Astrocyte of the hippocampus (primary cell): ENCODE measurements at regions not wholly inside any gene's neighbourhood (a gene's known extent, or its start where the extent isn't known, plus 50 kb on each side); places are given as distances from the start of the nearest gene placed in this dataset.

Source experiments
- DNase-seq: peaks from one replicate; pipeline ENCODE4 v3.0.0; 2011; ENCODE audit warnings: low read depth, low spot score

DNA sequence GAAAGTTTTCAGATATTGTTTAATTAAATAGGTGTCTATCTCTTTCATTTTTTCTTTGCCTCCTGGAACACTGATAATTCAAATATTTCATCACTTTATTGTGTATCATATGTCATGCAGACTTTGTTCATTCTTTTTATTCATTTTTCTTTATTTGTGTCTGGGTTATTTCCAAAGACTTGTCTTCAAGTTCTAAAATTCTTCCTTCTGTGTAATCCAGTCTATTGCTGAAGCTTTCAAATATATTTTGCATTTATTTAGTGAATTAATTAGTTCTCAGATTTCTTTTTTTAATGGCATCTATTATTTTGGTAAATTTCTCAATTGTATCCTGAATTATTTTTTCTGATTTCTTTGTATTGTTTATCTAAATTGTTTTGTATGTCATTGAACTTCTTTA is 70.1 kb downstream of the ZNF330 start:
- no peak for DNase-seq

DNA sequence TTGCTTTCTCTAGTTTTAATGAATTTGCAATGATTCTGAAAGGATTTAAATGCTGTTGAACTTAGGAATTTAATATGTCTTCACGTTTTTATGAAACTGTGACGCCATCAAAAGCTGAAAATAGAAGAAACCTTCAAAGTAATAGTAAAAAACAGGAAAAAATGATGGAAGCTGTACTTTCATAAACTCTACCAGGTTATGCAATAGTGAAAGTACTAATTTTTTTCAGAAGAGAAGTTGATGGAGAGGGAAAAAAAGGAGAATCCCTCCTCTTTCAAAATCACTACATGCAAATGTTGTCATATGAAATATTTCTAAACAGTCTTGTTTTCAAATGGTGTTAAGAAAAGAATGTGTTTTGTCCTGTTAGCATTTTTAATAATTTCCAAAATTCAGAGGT is 73.6 kb downstream of the ZNF330 start:
- no peak for DNase-seq

DNA sequence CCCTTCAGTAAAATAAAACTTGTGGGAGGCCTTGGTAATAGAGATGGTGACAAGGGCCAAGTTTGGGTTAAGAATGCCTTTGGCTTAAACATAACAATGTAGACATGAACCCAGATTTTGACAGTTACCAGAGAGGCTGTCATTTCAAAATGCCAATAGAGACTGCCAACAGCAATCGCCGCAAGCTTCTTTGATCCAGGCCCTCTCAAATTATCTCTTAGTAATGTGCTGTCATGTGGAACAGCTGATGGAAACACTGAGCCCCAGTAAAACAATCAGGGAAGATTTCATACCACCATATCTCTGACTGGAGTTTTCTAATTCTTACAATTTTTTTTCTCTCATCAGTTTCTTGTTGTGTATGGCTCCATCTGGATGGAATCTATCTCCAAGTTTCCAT is 80.5 kb downstream of the ZNF330 start:
- peak; percentile 4 for DNase-seq

DNA sequence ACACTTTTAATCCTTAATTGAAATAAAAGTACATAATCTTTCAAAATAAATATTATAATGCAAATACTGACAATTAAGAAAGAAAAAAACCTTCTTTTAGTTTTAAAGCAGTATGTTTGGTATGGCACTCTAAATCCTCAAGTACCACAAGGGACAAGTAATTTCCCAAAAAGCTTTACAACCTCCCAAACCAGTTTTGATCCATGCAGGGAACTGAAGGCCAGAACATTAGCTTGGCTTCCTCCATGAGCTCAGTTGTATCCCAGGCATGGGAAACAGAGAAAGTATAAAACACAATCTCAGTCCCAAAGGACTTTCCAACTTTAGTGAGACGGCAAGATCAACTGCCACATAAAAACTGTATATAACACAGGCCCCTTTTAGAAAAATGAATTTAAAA is 82.2 kb downstream of the ZNF330 start:
- DNase-seq, result no peak

DNA sequence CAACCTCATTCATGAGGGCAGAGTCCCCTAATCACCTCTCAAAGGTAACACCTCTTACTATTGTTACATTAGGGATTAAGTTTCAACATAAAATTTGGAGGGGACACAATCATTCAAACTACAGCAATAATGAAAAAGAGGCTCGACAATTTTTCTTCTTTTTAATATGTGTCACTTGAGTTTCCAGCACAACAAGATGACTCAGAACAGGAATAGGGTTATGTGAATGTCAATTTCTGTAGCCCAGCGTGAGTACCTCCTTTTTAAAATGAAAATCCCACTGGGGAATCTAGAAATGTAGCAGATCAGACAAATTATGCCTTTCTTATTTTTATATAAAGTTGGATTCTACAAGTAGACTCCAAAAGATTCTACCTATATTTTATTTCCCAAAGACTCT is 83.7 kb downstream of the ZNF330 start:
- no peak for DNase-seq

DNA sequence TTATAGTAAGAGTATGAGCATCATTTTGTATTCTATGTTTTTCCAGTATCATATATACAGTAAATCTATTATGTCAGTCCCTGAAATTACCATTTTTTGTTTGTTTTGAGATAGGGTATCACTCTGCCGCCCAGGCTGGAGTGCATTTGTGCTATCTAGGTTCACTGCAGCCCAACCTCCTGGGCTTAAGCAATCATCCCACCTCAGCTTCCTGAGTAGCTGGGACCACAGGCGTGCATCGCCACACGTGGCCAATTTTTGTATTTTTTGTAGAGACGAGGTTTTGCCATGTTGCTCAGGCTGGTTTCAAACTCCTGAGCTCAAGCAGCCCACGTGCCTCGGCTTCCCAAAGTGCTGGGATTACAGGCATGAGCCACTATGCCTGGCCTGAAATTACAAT is 85.6 kb downstream of the ZNF330 start:
- DNase-seq, result no peak

DNA sequence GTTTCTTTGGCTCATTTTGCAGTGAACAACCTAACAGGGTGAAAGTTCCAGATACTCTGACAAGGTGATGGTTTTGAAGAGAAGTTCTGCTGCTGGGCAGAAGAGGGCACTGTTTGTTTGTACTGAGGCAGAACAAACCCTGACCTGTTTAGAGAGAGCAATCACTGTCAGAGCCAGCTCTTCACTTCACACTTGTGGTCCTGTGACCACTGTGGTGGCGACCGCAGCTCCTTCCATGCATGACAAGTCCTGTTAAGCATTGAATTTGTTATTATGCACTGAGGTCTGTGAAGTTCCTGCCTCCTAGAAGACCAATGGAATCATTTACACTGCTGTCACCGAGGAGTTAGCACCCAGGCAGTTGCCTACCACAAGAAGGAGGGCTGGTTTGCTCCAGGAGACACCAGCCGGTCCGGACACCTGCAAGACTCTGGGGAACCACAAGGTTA is 86.6 kb downstream of the ZNF330 start:
- DNase-seq, result peak; percentile 92

DNA sequence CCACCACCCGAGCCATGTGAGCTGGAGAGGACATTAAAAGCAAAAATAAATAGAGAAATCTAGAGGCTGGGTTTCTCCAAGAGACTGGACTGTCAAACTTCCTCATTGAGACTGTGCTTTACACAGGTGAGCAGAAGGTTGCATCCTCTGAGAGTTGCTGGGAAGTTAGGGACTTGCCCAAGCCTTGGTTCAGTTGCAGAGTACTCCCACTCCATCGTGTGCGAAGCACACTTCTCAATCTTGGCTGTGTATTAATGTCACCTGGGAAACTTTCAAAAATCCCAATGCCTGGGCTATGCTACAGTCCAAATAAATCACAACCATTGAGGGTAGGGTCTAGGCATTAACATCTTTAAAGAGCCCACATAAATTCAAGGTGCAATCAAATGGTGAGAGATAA is 89.2 kb downstream of the ZNF330 start:
- DNase-seq, result no peak

DNA sequence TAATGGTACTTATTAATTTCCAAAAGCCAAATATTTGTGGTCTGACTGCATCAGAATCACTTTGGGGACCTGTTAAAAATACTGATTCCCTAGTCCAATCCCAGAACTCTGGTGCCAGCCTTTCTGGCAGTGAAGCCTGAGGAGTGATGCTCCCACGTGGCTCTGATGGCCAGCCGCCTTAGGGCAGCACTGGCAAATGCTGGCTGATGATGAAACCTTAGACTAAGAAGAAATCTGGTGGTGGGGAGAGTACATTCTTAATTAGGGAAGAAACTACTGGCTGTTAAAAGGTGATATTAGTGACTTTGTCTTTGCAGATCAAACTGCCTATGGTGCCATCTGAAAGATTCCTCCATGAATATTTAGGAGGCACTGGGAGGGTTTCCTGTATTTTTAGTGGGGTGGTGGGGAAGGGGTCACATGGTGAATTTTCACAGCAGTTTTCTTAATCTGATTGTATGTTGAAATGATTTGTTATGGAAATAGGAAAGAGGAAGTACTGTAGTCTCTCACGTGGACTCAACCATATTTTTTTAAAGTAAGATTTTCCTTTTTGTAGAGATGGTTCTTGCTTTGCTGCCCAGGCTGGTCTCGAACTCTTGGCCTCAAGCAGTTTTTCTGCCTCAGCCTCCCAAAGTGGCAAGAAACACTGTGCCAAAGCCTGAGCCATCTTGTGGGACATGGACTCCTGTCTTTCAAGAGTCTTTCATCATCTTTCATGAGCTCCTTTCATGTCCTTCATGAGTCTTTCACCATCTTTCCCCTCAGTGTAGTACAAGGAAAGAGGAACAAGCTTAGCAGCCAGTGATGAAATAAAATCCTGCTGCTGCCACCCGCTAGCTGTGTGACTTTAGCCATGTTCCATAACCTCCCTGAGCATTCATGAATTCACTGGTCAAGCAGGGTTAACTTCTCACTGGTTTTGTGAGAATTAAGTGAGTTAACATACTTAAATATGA is 90.8 kb downstream of the ZNF330 start:
- DNase-seq, result no peak

DNA sequence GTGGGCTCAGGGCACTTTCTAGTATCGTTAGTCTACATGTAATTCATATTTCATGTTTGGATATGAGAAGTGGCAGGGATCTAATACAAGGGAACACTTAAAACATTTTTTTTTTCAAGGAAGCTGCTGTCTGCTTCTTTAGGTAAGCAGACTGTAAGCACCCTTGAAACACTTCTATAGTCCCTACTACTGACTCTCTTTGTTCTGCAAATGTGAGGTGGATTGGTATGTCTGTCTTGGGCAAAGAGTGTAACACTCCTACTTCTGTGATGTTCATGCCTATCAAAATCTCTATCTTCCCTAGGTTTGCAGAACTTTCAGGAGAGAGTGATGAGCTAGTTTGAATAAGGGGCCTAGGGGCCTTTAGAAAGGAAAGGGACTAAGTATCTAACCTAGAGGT is 93.9 kb downstream of the ZNF330 start:
- DNase-seq, result no peak

DNA sequence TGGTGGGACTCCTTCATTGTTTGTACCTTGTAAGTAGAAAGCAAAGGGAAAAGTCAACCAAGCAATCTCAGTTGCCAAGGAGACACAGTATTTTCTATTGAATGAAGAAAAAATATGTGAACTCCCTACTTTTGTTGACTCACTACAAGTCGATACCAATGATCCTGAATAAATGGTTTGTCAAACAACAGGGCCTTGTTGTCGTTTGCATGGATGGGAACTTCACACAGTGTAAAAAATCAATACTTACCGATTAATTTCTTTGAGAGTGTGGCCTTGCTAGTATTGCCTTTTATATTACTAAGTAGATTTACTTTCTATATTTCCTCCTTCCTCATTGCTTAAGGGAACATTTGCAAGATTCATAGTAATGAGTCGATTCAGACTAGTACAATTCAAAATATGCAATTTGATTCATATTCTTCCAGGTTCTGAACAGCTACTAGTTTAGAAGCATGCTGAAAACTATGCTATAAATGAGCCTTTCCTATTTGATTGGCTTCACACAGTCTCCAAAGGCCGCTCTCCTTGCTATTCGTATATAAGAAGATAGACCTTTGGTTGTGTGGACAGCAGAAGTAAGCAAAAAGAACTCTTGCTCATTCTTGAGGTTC is 108.0 kb downstream of the ZNF330 start:
- no peak for DNase-seq

DNA sequence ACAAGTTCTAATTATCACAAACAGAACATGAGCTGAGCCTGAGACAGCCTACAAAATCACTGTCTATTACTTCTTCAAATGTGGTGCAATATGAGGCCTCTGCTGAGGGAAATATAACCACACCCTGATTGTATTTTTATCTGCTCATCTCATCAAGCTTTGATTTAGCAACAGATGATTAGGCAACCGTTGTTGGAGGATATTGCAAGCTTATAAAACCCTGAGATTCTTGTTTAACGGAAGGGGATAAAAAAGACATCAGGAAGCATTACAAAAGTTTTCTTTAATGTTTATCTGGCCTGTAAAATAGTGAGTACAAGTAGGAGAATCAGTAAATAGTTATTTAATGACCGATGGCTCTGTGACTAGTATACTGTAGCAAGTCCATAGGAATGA is 108.5 kb downstream of the ZNF330 start:
- no peak for DNase-seq

DNA sequence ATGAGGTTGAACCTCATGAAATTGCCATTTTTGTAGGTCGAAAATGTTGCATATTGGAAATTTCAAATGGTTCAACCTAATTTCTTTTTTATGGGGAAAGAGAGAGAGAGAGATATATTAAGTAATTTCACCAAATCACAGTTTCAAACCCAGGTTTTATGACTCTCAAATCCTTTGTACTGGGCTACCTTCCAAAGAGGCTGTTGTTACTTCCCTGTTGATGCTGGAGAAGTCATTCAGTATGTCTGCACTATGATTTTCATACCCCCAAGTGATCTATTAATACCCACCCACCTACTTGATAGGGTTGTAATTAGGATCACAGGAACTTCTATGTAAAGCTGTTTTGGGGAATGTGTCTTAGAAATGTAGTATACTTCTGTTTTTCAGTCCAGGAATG is 109.9 kb downstream of the ZNF330 start:
- no peak for DNase-seq

DNA sequence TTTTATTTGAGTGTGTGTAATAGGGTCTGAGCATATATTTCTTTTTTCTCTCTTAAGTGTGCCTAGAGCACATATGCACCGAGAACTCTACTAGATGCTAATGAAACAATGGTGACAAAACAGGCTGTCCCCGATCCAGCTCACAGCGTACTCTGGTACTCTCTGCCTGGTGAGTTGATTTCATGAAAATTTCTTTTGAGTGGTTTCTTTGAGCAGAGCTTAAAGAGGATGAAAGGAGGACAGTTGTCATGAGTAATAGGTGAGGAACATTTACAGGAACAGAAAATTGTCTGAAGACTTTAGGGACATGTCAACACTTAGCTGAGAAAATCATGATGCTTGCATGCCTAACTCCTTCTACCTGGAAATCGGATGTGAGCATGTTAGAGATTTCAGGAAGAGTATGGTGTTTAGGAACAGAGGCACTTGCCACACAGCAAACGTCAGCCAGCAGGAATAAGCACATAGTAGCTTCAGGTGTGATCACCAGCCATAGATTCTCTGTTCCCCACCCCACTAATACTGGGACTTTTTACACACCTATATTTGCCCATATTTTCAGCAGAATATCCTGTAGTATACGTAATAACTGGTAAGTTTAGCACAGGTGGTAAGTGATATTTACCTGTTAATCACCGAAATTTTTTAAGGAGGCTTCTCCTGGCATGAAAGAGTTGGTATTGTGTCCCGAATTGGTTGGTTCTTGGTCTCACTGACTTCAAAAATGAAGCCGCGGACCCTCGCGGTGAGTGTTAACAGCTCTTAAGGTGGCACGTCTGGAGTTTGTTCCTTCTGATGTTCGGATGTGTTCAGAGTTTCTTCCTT is 111.1 kb downstream of the ZNF330 start:
- DNase-seq, result no peak

DNA sequence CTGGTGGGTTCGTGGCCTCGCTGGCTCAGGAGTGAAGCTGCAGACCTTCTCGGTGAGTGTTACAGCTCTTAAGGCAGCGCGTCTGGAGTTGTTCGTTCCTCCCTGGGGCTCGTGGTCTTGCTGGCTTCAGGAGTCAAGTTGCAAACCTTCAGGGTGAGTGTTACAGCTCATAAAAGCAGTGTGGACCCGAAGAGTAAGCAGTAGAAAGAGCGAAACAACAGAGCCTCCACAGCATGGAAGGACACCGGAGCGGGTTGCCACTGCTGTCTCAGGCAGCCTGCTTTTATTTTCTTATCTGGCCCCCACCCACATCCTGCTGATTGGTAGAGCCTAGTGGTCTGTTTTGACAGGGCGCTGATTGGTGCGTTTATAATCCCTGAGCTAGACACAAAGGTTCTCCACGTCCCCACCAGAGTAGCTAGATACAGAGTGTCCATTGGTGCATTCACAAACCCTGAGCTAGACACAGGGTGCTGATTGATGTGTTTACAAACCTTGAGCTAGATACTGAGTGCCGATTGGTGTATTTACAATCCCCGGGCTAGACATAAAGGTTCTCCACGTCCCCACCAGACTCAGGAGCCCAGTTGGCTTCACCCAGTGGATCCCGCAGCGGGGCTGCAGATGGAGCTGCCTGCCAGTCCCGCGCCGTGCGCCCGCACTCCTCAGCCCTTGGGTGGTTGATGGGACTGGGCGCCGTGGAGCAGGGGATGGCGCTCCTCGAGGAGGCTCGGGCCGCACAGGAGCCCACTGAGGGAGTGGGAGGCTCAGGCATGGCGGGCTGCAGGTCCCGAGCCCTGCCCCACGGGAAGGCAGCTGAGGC is 111.9 kb downstream of the ZNF330 start:
- DNase-seq, result peak; percentile 33

DNA sequence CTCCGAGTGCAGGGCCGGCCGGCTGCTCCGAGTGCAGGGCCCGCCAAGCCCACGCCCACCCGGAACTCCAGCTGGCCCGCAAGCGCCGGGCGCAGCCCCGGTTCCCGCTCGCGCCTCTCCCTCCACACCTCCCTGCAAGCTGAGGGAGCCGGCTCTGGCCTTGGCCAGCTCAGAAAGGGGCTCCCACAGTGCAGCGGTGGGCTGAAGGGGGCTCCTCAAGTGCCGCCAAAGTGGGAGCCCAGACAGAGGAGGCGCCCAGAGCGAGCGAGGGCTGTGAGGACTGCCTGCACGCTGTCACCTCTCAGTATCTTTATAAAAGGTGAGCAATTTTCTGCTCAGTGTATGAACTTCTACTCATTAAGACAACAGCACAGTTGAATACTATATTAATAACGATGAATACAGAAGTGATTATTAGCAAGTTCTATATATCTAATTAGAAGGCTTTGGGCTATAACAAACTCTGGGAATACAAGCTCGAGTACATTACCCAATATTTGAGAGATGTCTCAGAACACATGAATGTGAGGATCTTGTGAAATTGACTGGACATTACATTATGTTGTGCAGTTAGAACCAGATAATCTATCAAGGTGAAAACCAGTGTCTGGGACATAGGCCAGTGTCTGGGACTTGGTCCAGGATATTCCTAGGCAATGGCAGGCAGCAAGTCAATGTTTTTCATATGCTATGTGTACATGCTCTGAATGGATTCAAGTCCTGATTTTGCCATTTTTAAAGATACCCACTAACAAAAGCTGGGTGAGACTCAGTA is 112.9 kb downstream of the ZNF330 start:
- DNase-seq, result peak; percentile 55

DNA sequence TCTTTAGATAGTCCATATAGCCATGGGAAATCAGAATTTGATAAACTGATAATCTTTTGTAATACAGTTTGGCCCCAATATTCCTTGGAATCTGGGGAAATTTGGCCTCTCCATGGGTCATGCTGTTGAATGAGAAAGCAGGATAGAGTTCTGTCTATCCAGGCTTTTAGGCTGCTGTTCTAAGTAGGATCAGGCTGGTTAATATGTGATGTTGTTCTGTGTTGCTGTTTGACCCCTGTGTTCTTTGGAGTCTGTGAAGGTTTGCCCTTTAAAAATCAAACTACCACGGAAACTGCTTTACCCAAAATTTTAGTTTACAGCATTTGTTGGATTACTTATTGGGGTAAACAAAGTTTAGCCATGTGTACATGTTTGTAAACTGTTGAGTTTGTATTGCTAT is 114.5 kb downstream of the ZNF330 start:
- DNase-seq, result no peak

DNA sequence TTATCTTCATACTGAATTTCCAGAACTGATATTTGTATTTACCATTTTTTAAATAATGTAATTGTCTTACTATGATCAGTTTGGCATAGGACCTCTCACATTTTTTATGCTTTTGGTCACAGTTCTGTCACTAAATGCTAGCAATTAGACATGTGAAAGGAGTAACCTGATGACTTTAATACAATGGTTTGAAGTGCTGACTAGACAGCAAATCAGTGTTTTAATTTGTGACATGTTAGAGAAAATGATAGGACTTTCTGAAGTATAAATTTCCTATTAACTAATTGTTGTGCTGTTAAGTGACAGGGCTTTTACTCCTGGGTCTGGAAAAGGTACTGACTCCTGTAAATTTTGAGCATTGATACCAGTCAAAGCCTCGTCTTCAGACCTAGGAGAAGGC is 117.5 kb downstream of the ZNF330 start:
- DNase-seq, result no peak

DNA sequence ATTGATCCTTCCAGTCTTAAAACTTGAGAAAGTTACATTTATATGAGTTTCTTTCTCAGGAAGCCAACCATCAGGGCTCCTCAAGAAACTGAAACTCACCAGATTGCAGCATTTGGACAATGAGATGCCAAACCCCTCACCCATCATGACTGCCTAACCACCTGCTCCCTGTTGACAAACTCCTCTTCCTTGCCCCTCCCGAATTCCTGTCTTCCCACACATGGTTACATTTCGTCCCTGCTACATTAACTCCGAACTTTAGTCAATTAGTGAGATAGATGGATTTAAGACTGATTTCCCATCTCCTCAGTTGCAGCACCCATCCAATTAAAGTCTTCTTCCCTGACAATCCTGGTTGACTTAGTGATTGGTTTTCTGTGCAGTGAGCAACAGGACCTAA is 118.7 kb downstream of the ZNF330 start:
- DNase-seq, result no peak

DNA sequence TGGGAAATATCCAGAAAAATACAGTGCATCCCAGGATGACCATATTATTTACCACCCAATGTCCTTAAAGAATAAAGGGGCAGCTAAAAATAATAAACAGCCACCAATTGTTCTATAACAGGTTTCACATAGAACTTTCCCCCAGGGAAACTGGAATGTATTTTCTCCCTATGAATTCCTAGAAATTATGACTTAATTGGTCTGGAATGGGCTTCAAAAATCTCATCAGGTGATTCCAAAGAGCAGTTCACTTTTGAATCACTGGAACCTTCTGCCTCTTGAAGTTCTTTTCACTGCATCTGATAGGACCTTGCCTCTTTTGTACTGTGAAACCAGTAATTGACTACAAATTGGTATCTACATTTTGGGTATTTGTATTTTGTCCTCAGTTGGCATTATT is 119.3 kb downstream of the ZNF330 start:
- DNase-seq, result peak; percentile 24

DNA sequence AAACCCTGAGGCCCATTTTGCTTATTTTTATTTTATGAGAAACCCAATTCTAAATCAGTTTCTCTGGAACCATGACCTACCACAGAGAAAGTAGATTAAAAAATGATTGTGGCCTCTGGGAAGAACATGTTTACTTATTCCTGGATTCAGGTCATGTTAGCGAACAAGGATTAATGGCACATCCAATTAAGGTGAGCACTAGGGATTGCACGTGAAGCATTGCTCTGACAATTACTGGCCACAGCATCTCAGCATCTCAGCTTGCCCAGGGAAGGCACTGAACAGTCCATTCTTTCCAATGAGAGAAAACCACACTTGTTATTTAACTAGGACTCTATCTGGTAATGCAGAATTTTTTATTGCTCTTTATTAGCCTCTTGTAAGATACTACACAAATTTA is 119.8 kb downstream of the ZNF330 start:
- DNase-seq, result no peak
